Epithelial cell of proximal tubule (primary cell): ENCODE measurements at regions not wholly inside any gene's neighbourhood (a gene's known extent, or its start where the extent isn't known, plus 50 kb on each side); places are given as distances from the start of the nearest gene placed in this dataset.
"Not testable (repeated sequence)": the region's sequence is repeated elsewhere in the genome, so short reads cannot be mapped to it uniquely, and the experiment has no call there.

ENCODE experiments used
- DNase-seq: peaks from one replicate; pipeline ENCODE4 v3.0.0-alpha.2; 2011; ENCODE audit warnings: low read depth
- H3K4me3 ChIP-seq: 2 replicates; pipeline ENCODE4 v1.5.1; 2011; ENCODE audit warnings: low read depth, mild to moderate bottlenecking, low read length
- TF ChIP-seq, protein P1 (sequence below): conservative IDR thresholded peaks from 2 replicates; pipeline ENCODE4 v1.5.1; 2012; ENCODE audit warnings: low read depth, mild to moderate bottlenecking, low read length

DNA sequence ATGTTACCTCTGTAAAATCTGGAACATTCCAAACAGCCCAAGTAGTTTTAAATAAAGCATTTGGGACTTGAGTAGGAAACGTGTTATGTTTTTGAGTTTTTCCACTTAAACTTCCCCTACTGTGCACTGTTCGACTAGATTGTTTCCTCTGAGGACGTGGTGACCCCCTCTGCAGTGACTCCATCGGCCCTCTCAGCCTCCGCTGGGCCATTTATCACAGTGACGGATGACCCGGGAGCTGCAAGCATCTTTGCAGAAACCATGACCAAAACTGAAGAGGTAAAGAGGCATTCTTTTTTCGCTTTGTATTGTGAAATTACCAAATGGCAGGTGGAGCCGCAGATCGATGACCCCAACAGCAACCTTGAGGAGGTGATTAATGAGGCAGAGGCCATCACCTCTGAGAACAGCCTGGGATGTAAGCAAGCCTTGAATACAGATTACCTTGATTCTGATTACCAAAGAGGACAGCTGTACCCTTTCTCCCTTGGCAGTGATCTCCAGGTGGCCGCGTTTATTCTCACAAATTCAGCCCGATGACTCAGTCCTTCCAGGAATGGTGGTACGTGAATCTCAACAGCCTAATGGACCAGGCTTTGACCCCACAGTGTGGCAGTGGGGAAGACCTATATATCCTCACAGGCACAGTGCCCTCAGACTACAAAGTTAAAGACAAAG lies 79.1 kb upstream of the FAN1 start:
- TF ChIP-seq, protein P1, sequence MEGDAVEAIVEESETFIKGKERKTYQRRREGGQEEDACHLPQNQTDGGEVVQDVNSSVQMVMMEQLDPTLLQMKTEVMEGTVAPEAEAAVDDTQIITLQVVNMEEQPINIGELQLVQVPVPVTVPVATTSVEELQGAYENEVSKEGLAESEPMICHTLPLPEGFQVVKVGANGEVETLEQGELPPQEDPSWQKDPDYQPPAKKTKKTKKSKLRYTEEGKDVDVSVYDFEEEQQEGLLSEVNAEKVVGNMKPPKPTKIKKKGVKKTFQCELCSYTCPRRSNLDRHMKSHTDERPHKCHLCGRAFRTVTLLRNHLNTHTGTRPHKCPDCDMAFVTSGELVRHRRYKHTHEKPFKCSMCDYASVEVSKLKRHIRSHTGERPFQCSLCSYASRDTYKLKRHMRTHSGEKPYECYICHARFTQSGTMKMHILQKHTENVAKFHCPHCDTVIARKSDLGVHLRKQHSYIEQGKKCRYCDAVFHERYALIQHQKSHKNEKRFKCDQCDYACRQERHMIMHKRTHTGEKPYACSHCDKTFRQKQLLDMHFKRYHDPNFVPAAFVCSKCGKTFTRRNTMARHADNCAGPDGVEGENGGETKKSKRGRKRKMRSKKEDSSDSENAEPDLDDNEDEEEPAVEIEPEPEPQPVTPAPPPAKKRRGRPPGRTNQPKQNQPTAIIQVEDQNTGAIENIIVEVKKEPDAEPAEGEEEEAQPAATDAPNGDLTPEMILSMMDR, result no peak
- H3K4me3 ChIP-seq, result no peak overlapping the region
- DNase-seq, result no peak

DNA sequence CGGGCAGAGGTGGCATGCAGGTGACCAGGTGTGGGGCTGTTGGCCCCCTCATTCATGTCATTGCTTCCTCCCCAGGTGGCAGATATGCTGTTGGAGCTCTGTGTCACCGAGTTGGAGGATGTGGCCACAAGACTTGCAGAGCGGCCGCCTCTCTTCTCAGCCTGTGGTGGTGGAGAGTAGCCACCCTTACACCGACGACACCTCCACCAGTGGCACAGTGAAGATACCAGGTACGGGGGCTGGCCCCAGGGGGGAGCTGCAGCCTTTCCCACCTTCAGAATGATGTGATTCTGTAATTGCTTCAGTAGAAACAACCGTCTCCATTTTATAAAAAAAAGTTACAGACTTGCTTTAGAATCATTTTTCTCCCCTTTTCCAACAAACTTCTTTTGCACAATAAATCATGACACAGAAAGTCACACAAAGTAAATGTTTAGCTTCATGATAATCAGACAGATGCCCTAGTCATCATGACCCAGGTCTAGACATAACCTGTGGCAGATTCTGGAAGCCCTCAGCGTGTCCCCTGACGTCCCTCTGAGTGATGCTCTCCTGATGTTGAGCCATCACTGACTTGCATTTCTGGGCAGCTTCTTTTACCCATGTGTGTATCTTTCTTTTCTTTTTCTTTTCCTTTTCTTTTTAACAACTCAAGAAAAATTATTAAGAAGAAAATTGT lies 76.0 kb upstream of the FAN1 start:
- DNase-seq, result no peak
- TF ChIP-seq, protein P1, result no peak
- H3K4me3 ChIP-seq, result no peak overlapping the region

DNA sequence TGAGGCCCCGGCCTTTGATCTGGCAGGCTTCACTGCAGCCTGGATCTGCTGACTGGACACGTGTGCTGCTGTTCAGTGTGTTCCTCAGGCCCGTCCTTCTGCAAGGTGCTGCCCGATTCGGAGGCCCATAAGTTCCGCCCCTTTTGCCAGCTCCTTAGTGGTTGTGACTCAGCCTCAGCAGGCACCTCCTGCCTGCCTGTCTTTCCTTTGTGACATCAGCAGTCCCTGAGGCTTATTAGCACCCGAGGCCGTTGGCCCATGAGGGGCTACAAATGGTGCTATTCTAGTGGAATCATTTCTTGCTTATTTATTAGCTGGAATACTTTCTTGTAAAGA lies 75.4 kb upstream of the FAN1 start:
- not testable (repeated sequence) for H3K4me3 ChIP-seq
- DNase-seq, result peak; percentile 25

DNA sequence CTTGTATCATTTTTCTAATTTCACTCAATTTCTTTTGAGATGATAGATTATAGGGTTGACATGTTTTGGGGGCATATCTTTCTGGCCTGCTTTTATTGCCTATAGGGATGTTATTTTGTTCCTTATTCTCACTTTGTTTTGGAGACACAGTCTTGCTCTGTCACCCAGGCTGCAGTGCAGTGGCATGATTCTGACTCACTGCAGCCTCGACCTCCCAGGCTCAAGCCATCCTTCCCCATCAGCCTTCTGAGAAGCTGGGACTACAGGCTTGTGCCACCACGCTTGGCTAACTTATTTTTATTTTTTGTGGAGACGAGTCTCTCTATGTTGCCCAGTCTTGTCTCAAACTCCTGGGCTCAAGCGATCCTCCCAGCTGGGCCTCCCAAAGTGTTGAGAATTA lies 72.8 kb upstream of the FAN1 start:
- no peak for DNase-seq
- no peak overlapping the region for H3K4me3 ChIP-seq
- TF ChIP-seq, protein P1, result no peak

DNA sequence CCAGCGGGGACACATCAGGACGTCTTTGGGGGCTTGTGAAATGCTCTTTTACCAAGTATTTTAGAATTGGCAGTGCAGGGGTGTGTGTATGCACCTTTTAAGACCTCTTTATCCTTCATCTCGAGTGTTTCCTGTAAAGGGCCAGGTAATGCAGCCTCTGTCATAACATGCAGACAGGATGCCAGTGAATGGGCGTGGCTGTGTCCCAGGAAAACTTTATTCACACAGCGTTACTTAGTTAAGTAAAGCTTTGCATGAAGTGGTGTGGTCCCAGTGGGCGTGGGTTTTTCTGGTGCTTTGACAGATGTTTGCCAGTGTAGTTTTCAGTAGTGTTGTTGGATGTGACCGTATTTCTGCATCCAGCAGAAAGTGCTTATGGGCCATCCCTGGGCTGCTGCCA lies 70.3 kb upstream of the FAN1 start:
- not testable (repeated sequence) for DNase-seq, H3K4me3 ChIP-seq

DNA sequence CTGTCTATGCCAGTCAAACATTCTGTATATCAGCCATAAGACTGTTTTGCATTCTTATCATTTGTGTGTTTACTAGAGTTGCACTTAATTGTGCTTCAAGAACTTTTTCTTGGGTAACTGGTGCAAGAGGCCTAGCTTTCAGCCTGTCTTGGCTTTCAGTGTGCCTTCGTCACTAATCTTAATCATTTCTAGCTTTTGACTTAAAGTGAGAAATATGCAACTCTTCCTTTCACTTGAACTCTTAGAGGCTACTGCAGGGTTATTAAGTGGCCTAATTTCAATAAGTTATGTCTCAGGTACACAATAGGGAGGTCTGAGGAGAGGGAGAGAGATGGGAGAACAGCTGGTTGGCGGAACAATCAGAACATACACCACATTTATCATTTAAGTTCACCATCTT lies 62.1 kb upstream of the FAN1 start:
- not testable (repeated sequence) for H3K4me3 ChIP-seq, DNase-seq

DNA sequence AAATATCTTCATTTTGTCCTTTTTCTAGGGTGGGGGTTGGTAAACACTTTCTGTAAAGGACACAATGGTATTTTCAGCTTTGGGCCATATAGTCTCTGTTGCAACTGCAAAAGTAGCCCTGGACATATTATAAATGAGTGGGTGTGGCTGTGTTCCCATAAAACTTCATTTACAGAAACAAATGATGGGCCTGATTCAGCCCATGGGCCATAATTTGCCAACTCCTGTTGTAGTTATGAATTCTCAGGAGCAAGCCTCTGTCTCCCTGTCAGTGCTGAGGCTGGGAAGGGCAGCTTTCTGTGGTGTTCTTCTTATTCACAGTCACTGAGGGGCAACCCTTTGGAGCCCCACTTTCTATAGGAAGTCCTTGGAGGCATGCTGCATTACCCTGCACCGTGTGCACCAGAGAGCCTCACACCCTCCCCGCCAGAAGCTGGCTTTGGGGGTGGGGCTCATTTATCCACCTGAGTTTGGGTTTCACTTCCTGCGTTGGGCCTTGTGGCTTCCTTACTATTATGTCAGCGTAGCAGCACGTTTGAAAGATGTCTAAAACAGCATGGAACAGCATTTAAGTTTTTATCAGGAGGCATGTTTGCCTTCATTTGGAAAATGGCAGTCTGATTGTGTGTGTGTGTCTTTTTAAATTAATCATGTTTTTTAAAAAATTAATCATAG lies 60.8 kb upstream of the FAN1 start:
- DNase-seq, H3K4me3 ChIP-seq: not testable (repeated sequence)

DNA sequence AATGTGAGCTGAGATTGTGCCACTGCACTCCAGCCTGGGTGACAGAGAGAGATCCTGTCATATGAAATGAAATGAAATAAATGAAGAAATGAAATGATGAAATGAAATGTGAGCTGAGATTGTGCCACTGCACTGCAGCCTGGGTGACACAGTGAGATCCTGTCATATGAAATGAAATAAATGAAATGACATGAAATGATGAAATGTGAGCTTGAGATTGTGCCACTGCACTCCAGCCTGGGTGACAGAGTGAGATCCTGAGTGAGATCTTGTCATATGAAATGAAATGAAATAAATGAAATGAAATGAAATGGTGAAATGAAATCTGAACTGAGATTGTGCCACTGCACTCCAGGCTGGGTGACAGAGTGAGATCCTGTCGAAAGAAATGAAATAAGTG lies 58.2 kb upstream of the FAN1 start:
- DNase-seq, H3K4me3 ChIP-seq: not testable (repeated sequence)
